ENCODE measurements at regions not wholly inside any gene's neighbourhood (a gene's known extent, or its start where the extent isn't known, plus 50 kb on each side); places are given as distances from the start of the nearest gene placed in this dataset.

GRCh38 chr2:8544171-8544785 is 137.6 kb upstream of the ID2 start:
- peaks cover 59 to 62% of the 10 kb centered on the region in 2 experiments for H3K4me1 ChIP-seq (ENCODE audit: control insufficient read depth in 1 of 2, insufficient read depth in 1 of 2, low read depth in 1 of 2, low read length in 1 of 2)
- no peak for TF ChIP-seq CTCF (IDR thresholded peaks at IDR 0.05)
- H3K4me3 ChIP-seq (ENCODE audit: low read depth in 1 of 2, low read length in 1 of 2), result peak overlapping the region; percentile 30 to 59
- H3K9me3 ChIP-seq, result no peaks in the 10 kb centered on the region
- H3K27ac ChIP-seq, result peak overlapping the region; percentile 84
- no peaks in the 10 kb centered on the region for H3K36me3 ChIP-seq
- no peaks in the 10 kb centered on the region for H3K27me3 ChIP-seq

- no peaks in the 10 kb centered on the region for H3K36me3 ChIP-seq
- no peaks in the 10 kb centered on the region for H3K27me3 ChIP-seq
- peaks cover 57 to 59% of the 10 kb centered on the region in 2 experiments for H3K4me1 ChIP-seq (ENCODE audit: control insufficient read depth in 1 of 2, insufficient read depth in 1 of 2, low read depth in 1 of 2, low read length in 1 of 2)
- TF ChIP-seq CTCF (IDR thresholded peaks at IDR 0.05), result no peak
- H3K9me3 ChIP-seq, result no peaks in the 10 kb centered on the region
- H3K27ac ChIP-seq, result peak overlapping the region; percentile 84
- peak overlapping the region; percentile 16 to 17 for H3K4me3 ChIP-seq (ENCODE audit: low read depth in 1 of 2, low read length in 1 of 2)
Observed at GRCh38 chr2:8544786-8545694, 136.8 kb upstream of the ID2 start.

GRCh38 chr2:8545695-8546611 is 135.9 kb upstream of the ID2 start:
- H3K9me3 ChIP-seq, result no peaks in the 10 kb centered on the region
- H3K4me1 ChIP-seq (ENCODE audit: control insufficient read depth in 1 of 2, insufficient read depth in 1 of 2, low read depth in 1 of 2, low read length in 1 of 2), result peaks cover 54 to 56% of the 10 kb centered on the region in 2 experiments
- H3K27ac ChIP-seq, result no peak overlapping the region
- peak overlapping the region in 1 of 2 experiments; percentile 17 for H3K4me3 ChIP-seq (ENCODE audit: low read depth in 1 of 2, low read length in 1 of 2)
- TF ChIP-seq CTCF (IDR thresholded peaks at IDR 0.05), result no peak
- H3K27me3 ChIP-seq, result no peaks in the 10 kb centered on the region
- no peaks in the 10 kb centered on the region for H3K36me3 ChIP-seq

GRCh38 chr2:8546612-8547283 is 135.1 kb upstream of the ID2 start:
- no peak overlapping the region for H3K4me3 ChIP-seq (ENCODE audit: low read depth in 1 of 2, low read length in 1 of 2)
- peaks cover 54 to 56% of the 10 kb centered on the region in 2 experiments for H3K4me1 ChIP-seq (ENCODE audit: control insufficient read depth in 1 of 2, insufficient read depth in 1 of 2, low read depth in 1 of 2, low read length in 1 of 2)
- TF ChIP-seq CTCF (IDR thresholded peaks at IDR 0.05), result no peak

More at GRCh38 chr2:8546612-8547283, 135.1 kb upstream of the ID2 start:
- Histone ChIP-seq H3K9me3 (no peaks in the 10 kb centered on the region), H3K27ac (no peak overlapping the region), H3K27me3 (no peaks in the 10 kb centered on the region), H3K36me3 (no peaks in the 10 kb centered on the region)
